ENCODE measurements at regions not wholly inside any gene's neighbourhood (a gene's known extent, or its start where the extent isn't known, plus 50 kb on each side); places are given as distances from the start of the nearest gene placed in this dataset.

DNA sequence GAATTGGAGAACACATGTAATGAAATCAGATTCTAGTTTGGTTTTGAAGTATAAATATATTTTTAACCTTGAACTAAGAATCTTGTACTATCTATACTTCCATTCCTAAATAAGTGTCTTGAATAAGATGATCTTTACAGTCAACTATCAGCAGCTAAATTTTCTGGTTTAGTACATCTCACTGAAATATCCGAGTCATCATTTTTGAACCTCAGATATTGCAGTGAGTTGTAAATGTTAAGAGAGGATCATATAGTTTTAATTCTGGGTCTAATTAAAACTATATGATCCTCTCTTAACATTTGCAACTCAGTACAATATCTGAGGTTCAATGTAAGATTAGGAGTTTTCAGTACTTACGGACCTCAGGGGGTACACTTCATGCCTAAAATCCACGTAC, 768.8 kb upstream of the ADAMTS5 start:
- Histone ChIP-seq H3K27ac (no peak overlapping the region), H3K9me3 (no peaks in the 10 kb centered on the region), H3K4me1 (no peaks in the 10 kb centered on the region), H3K27me3 (no peaks in the 10 kb centered on the region), H3K36me3 (no peaks in the 10 kb centered on the region), H3K4me3 (no peak overlapping the region)
- over 99% methylated on average over 3 of the region's 3 CpGs for WGBS
- TF ChIP-seq POLR2AphosphoS5 (IDR thresholded peaks at IDR 0.05), result no peak
- no peak for DNase-seq (ENCODE audit: low spot score in 2 of 2)

DNA sequence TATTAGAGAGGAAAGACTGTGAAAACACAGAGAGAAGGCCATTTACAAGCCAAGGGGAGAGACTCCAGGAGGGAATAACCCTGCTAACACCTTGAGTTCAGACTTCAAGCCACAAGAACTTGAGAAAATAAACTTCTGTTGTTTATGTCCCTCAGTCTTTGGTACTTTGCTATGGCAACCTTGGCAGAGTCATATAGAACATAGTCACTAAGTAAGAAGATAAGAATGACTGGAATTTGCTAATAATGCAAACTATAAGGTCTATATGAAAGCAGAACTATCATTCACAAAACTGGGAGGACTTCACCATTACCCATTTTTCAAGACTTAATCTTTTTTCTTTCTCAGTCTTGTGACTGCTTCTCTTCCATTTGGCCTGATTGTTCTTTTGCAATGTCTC, 767.3 kb upstream of the ADAMTS5 start:
- TF ChIP-seq POLR2AphosphoS5 (IDR thresholded peaks at IDR 0.05), result no peak
- Histone ChIP-seq H3K4me1 (no peaks in the 10 kb centered on the region), H3K4me3 (no peak overlapping the region), H3K36me3 (no peaks in the 10 kb centered on the region), H3K27me3 (no peaks in the 10 kb centered on the region), H3K9me3 (no peaks in the 10 kb centered on the region), H3K27ac (no peak overlapping the region)
- DNase-seq (ENCODE audit: low spot score in 2 of 2), result no peak

GRCh38 chr21:27725916-27726315, 759.0 kb upstream of the ADAMTS5 start:
- no peak overlapping the region for H3K4me3 ChIP-seq
- TF ChIP-seq EP300 (IDR thresholded peaks at IDR 0.05), result no peak
- no peak for TF ChIP-seq POLR2AphosphoS5 (IDR thresholded peaks at IDR 0.05)
- no peak for TF ChIP-seq CTCF (IDR thresholded peaks at IDR 0.05)
- no peak for TF ChIP-seq POLR2A (IDR thresholded peaks at IDR 0.05)
- no peaks in the 10 kb centered on the region for H3K9me3 ChIP-seq
- no peaks in the 10 kb centered on the region for H3K4me1 ChIP-seq
- no peak for DNase-seq (ENCODE audit: low spot score in 2 of 2)
- no peak overlapping the region for H3K27ac ChIP-seq
- H3K36me3 ChIP-seq, result no peaks in the 10 kb centered on the region
- 63% methylated on average over 1 of the region's 1 CpG for WGBS
- H3K27me3 ChIP-seq, result no peaks in the 10 kb centered on the region

DNA sequence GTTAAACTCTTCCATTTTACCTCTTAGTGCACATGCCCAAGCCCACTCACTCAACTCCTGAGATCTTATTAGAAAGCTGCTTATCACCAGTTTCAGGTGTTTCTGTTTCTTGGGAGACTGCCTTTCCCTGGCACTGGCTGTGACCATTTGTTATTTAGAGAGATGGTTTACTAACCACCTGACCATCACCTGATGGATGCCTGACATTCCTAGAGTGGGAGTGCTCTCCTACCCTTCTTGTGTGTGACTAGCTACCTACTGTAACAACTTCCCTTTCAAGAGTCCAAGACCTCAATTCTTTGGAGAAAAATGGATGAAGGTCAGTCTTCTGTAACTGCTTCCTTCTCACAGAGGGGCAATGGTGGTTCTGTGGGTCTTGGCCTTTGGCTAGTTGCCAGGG, 755.2 kb upstream of the ADAMTS5 start:
- Histone ChIP-seq H3K4me1 (no peaks in the 10 kb centered on the region), H3K27ac (no peak overlapping the region), H3K36me3 (no peaks in the 10 kb centered on the region), H3K9me3 (no peaks in the 10 kb centered on the region), H3K27me3 (no peaks in the 10 kb centered on the region), H3K4me3 (no peak overlapping the region)
- no peak for DNase-seq (ENCODE audit: low spot score in 2 of 2)
- TF ChIP-seq EP300 (IDR thresholded peaks at IDR 0.05), result no peak
- TF ChIP-seq CTCF (IDR thresholded peaks at IDR 0.05), result no peak
- TF ChIP-seq POLR2A (IDR thresholded peaks at IDR 0.05), result no peak
- TF ChIP-seq POLR2AphosphoS5 (IDR thresholded peaks at IDR 0.05), result no peak

GRCh38 chr21:27721675-27722074, 754.8 kb upstream of the ADAMTS5 start:
- H3K27me3 ChIP-seq, result no peaks in the 10 kb centered on the region
- DNase-seq (ENCODE audit: low spot score in 2 of 2), result no peak
- 69% methylated on average over 2 of the region's 2 CpGs for WGBS
- no peaks in the 10 kb centered on the region for H3K9me3 ChIP-seq
- H3K27ac ChIP-seq, result no peak overlapping the region
- TF ChIP-seq CTCF (IDR thresholded peaks at IDR 0.05) (no peak), EP300 (IDR thresholded peaks at IDR 0.05) (no peak), POLR2AphosphoS5 (IDR thresholded peaks at IDR 0.05) (no peak), POLR2A (IDR thresholded peaks at IDR 0.05) (no peak)
- no peaks in the 10 kb centered on the region for H3K36me3 ChIP-seq
- no peak overlapping the region for H3K4me3 ChIP-seq
- no peaks in the 10 kb centered on the region for H3K4me1 ChIP-seq

DNA sequence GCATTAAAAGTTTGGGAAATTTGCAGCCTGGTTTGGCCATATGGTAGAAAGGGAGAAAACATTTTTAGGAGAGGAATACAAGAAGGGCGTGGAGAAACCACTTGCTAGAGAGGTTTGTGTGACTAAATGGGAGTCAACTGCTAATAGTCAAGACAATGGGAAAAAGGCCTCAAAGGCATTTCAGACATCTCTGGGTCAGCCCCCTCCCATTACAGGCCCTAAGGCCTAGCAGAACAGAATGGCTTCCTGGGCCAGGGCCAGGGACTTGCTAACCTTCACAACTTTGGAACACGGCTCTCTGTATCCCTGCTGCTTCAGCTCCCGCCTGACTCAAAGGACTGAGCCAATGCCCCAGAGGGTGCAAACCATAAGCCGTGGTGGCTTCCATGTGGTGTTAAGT, 752.3 kb upstream of the ADAMTS5 start:
- no peak for TF ChIP-seq POLR2AphosphoS5 (IDR thresholded peaks at IDR 0.05)
- no peak for TF ChIP-seq CTCF (IDR thresholded peaks at IDR 0.05)
- TF ChIP-seq POLR2A (IDR thresholded peaks at IDR 0.05), result no peak
- no peak for TF ChIP-seq EP300 (IDR thresholded peaks at IDR 0.05)
- DNase-seq (ENCODE audit: low spot score in 2 of 2), result no peak
- WGBS, result 91% methylated on average over 4 of the region's 4 CpGs

More for the DNA sequence above, 752.3 kb upstream of the ADAMTS5 start:
- Histone ChIP-seq H3K4me1 (no peaks in the 10 kb centered on the region), H3K36me3 (no peaks in the 10 kb centered on the region), H3K27ac (no peak overlapping the region), H3K9me3 (no peaks in the 10 kb centered on the region), H3K4me3 (no peak overlapping the region), H3K27me3 (no peaks in the 10 kb centered on the region)

Data from suprapubic skin (tissue), 4 donors.